H1 (cell line): ENCODE measurements at regions not wholly inside any gene's neighbourhood (a gene's known extent, or its start where the extent isn't known, plus 50 kb on each side); places are given as distances from the start of the nearest gene placed in this dataset.
A peak's percentile ranks its signal among the peaks of the same experiment; 100 is the strongest.

ENCODE experiments used
- CTCF ChIA-PET: fragments of 300-600 bp; sonication (Branson Sonifier 250); formaldehyde crosslinking; loops from one replicate; lab custom pipeline; 2021; ENCODE audit not compliant: partially characterized antibody; lab: Charles Lee
- POLR2A ChIA-PET: fragments of 300-600 bp; sonication (Branson Sonifier 250); formaldehyde crosslinking; loops from one replicate; lab custom pipeline; 2021; ENCODE audit warnings: inconsistent platforms; ENCODE audit not compliant: partially characterized antibody; lab: Charles Lee
- DNase-seq, 2 experiments: peaks; one replicate each; pipeline versions ENCODE4 v3.0.0 to v3.0.0-alpha.2; 2010 to 2022; ENCODE audit warnings: low spot score in 2 of 2, low read depth in 1 of 2, mixed read lengths in 1 of 2
- FAIRE-seq: peaks from 2 replicates; lab custom pipeline; 2011; peaks lifted over from hg19 to GRCh38; lab: Jason Lieb, UNC
- H2AFZ ChIP-seq: 2 replicates; pipeline ENCODE4 v1.8.1; 2012; ENCODE audit warnings: low read length, inconsistent platforms
- H2AK5ac ChIP-seq: 2 replicates; pipeline ENCODE4 v1.6.1; 2013; ENCODE audit warnings: low read depth, low read length
- H2BK120ac ChIP-seq: replicated peaks from 2 replicates; pipeline ENCODE3; 2013; ENCODE audit warnings: low read depth, low read length, inconsistent platforms
- H2BK12ac ChIP-seq: 2 replicates; pipeline ENCODE4 v1.6.1; 2013; ENCODE audit warnings: low read depth, low read length
- H2BK15ac ChIP-seq: 2 replicates; pipeline ENCODE4 v1.6.1; 2013; ENCODE audit warnings: low read length
- H2BK20ac ChIP-seq: 2 replicates; pipeline ENCODE4 v1.6.1; 2013; ENCODE audit warnings: low read length
- H2BK5ac ChIP-seq: 2 replicates; pipeline ENCODE4 v1.6.1; 2013; ENCODE audit warnings: low read depth, low read length
- H3K14ac ChIP-seq: 2 replicates; pipeline ENCODE4 v1.6.1; 2013; ENCODE audit warnings: inconsistent platforms; ENCODE audit not compliant: insufficient read length
- H3K18ac ChIP-seq: 2 replicates; pipeline ENCODE4 v1.6.1; 2013; ENCODE audit warnings: low read length; ENCODE audit errors: extremely low read depth
- H3K23ac ChIP-seq: 2 replicates; pipeline ENCODE4 v1.6.1; 2013; ENCODE audit warnings: inconsistent platforms; ENCODE audit not compliant: insufficient read length
- H3K23me2 ChIP-seq: 2 replicates; pipeline ENCODE4 v1.6.1; 2013; ENCODE audit warnings: low read depth, low read length
- H3K27ac ChIP-seq: 2 replicates; pipeline ENCODE4 v1.6.1; 2011; ENCODE audit warnings: low read depth, low read length, inconsistent platforms
- H3K27me3 ChIP-seq, 4 experiments: replicated peaks in 1 of 4; 1 replicate in 1 of 4; 2 replicates in 3 of 4; pipeline versions ENCODE4 v1.6.1 to v1.8.1; 2011 to 2013; ENCODE audit warnings: low read length in 3 of 4, mild to moderate bottlenecking in 3 of 4, inconsistent platforms in 2 of 4, mixed read lengths in 2 of 4, moderate library complexity in 1 of 4; ENCODE audit not compliant: control insufficient read depth in 3 of 4, insufficient read depth in 3 of 4; ENCODE audit errors: extremely low read depth in 1 of 4
- H3K36me3 ChIP-seq, 4 experiments: 2 replicates each; pipeline versions ENCODE4 v1.6.1 to v1.8.1; 2011 to 2013; ENCODE audit warnings: mild to moderate bottlenecking in 4 of 4, low read length in 3 of 4, moderate library complexity in 2 of 4, control low read depth in 1 of 4, inconsistent platforms in 1 of 4; ENCODE audit not compliant: insufficient read depth in 4 of 4, control insufficient read depth in 2 of 4
- H3K4ac ChIP-seq: replicated peaks from 2 replicates; pipeline ENCODE3; 2013; ENCODE audit warnings: low read length, low read depth, mixed read lengths, inconsistent platforms; ENCODE audit not compliant: insufficient read length
- H3K4me1 ChIP-seq, 4 experiments: replicated peaks in 1 of 4; 1 replicate in 1 of 4; 2 replicates in 3 of 4; pipeline versions ENCODE4 v1.6.1 to v1.8.1; 2011 to 2013; ENCODE audit warnings: low read length in 3 of 4, inconsistent platforms in 2 of 4, mixed read lengths in 1 of 4; ENCODE audit not compliant: insufficient read depth in 4 of 4, control insufficient read depth in 3 of 4
- H3K4me2 ChIP-seq, 2 experiments: 2 replicates each; pipeline versions ENCODE4 v1.6.1 to v1.8.1; 2011 to 2013; ENCODE audit warnings: low read depth in 2 of 2, low read length in 2 of 2, control low read depth in 1 of 2, inconsistent platforms in 1 of 2, mild to moderate bottlenecking in 1 of 2; ENCODE audit not compliant: insufficient read depth in 1 of 2
- H3K4me3 ChIP-seq, 4 experiments: fragments of 200-600, 300-600 bp in 1 of 4; sonication (generic), shearing (Covaris generic), sonication (Bioruptor Twin) in 1 of 4; 2 replicates each; pipeline versions ENCODE4 v1.5.1 to v1.8.1; 2011 to 2016; ENCODE audit warnings: low read length in 4 of 4, low read depth in 3 of 4, control low read depth in 2 of 4, inconsistent platforms in 2 of 4, mild to moderate bottlenecking in 2 of 4, mixed read lengths in 1 of 4, moderate library complexity in 1 of 4; ENCODE audit not compliant: insufficient read depth in 2 of 4; ENCODE audit errors: extremely low read depth in 1 of 4
- H3K56ac ChIP-seq: replicated peaks from 2 replicates; pipeline ENCODE3; 2013; ENCODE audit warnings: low read depth, mild to moderate bottlenecking, mixed read lengths, low read length, inconsistent platforms; ENCODE audit not compliant: insufficient read length
- H3K79me1 ChIP-seq: 2 replicates; pipeline ENCODE4 v1.6.1; 2013; ENCODE audit warnings: low read depth, low read length, control low read depth
- H3K79me2 ChIP-seq, 2 experiments: 2 replicates each; pipeline versions ENCODE4 v1.6.1 to v1.8.1; 2012 to 2013; ENCODE audit warnings: low read length in 2 of 2, mild to moderate bottlenecking in 2 of 2, inconsistent platforms in 1 of 2; ENCODE audit not compliant: insufficient read depth in 2 of 2, control insufficient read depth in 1 of 2
- H3K9ac ChIP-seq, 4 experiments: replicated peaks in 1 of 4; 1 replicate in 1 of 4; 2 replicates in 3 of 4; pipeline versions ENCODE4 v1.6.1 to v1.8.1; 2011 to 2013; ENCODE audit warnings: low read depth in 3 of 4, low read length in 3 of 4, control low read depth in 2 of 4, mild to moderate bottlenecking in 2 of 4, moderate library complexity in 2 of 4, inconsistent platforms in 1 of 4; ENCODE audit errors: extremely low read depth in 1 of 4
- H3K9me3 ChIP-seq, 2 experiments: 2 replicates each; pipeline versions ENCODE4 v1.6.1 to v1.8.1; 2012 to 2013; ENCODE audit warnings: mild to moderate bottlenecking in 2 of 2, moderate library complexity in 2 of 2, control low read depth in 1 of 2, inconsistent platforms in 1 of 2, low read depth in 1 of 2, low read length in 1 of 2, mixed read lengths in 1 of 2; ENCODE audit not compliant: insufficient read depth in 2 of 2
- H4K20me1 ChIP-seq, 2 experiments: replicated peaks in 1 of 2; 2 replicates each; pipeline versions ENCODE3 to v1.8.1; 2011 to 2013; ENCODE audit warnings: inconsistent platforms in 2 of 2, low read length in 2 of 2, mild to moderate bottlenecking in 1 of 2; ENCODE audit not compliant: insufficient read depth in 2 of 2, control insufficient read depth in 1 of 2
- H4K5ac ChIP-seq: 2 replicates; pipeline ENCODE4 v1.6.1; 2013; ENCODE audit warnings: low read length, low read depth, mixed read lengths, inconsistent platforms; ENCODE audit not compliant: insufficient read length
- H4K8ac ChIP-seq: 2 replicates; pipeline ENCODE4 v1.8.0; 2013; ENCODE audit warnings: mild to moderate bottlenecking, moderate library complexity, low read length, inconsistent platforms; ENCODE audit not compliant: insufficient read depth; ENCODE audit errors: extremely low read depth
- H4K91ac ChIP-seq: replicated peaks from 2 replicates; pipeline ENCODE3; 2013; ENCODE audit warnings: low read length, mixed read lengths, inconsistent platforms; ENCODE audit not compliant: insufficient read length
- ATF3 ChIP-seq: IDR thresholded peaks from 2 replicates; pipeline ENCODE4 v1.6.1; 2011; ENCODE audit warnings: low read depth, mild to moderate bottlenecking, low read length; ENCODE audit not compliant: insufficient read depth
- CBX5 ChIP-seq: fragments of 300-800, 300-1000 bp; sonication (generic); IDR thresholded peaks from 2 replicates; pipeline ENCODE4 v1.7.1; 2016; ENCODE audit warnings: antibody characterized with exemption, low read length, low read depth
- EZH2 ChIP-seq: fragments of 200-600 bp; sonication (generic); IDR thresholded peaks from 2 replicates; pipeline ENCODE4 v1.7.1; 2012; ENCODE audit warnings: low read depth, mild to moderate bottlenecking, moderate library complexity, low read length, inconsistent platforms; ENCODE audit not compliant: severe bottlenecking
- KDM5A ChIP-seq: fragments of 200-600 bp; IDR thresholded peaks from 2 replicates; pipeline ENCODE4 v1.7.1; 2012; ENCODE audit warnings: mild to moderate bottlenecking, low read length, inconsistent platforms, mixed read lengths
- MAFK ChIP-seq: IDR thresholded peaks from 2 replicates; pipeline ENCODE4 v1.6.1; 2012; ENCODE audit warnings: low read depth, mild to moderate bottlenecking, improper control_type of control experiment, low read length
- POLR2AphosphoS5 ChIP-seq: IDR thresholded peaks from 2 replicates; pipeline ENCODE4 v1.6.1; 2011; ENCODE audit warnings: low read depth, low read length
- RAD21 ChIP-seq, 2 experiments: IDR thresholded peaks in 1 of 2; conservative IDR thresholded peaks in 1 of 2; 2 replicates each; pipeline ENCODE4 v1.6.1; 2011; ENCODE audit warnings: low read depth in 2 of 2, low read length in 2 of 2, improper control_type of control experiment in 1 of 2, inconsistent platforms in 1 of 2, mild to moderate bottlenecking in 1 of 2, moderate library complexity in 1 of 2
- RNF2 ChIP-seq: fragments of 200-900, 300-1000 bp; sonication (generic); IDR thresholded peaks from 2 replicates; pipeline ENCODE4 v1.7.1; 2016; ENCODE audit warnings: borderline replicate concordance, low read depth, mild to moderate bottlenecking, antibody characterized with exemption, low read length; ENCODE audit not compliant: poor library complexity, severe bottlenecking; ENCODE audit errors: missing control alignments
- SP1 ChIP-seq: IDR thresholded peaks from 2 replicates; pipeline ENCODE4 v1.6.1; 2011; ENCODE audit warnings: low read depth, low read length
- SP4 ChIP-seq: IDR thresholded peaks from 2 replicates; pipeline ENCODE4 v1.6.1; 2012; ENCODE audit warnings: low read length, inconsistent platforms
- USF2 ChIP-seq: IDR thresholded peaks from 2 replicates; pipeline ENCODE4 v1.6.1; 2011; ENCODE audit warnings: low read length, improper control_type of control experiment
- YY1 ChIP-seq: IDR thresholded peaks from 2 replicates; pipeline ENCODE4 v1.6.1; 2011; ENCODE audit warnings: low read depth, mild to moderate bottlenecking, low read length
- WGBS, 2 experiments: shearing (Covaris generic) in 1 of 2; methylation state at CpG; one replicate each; pipeline versions ENCODE4 v1.1.6 to v1.1.7; 2013 to 2015; ENCODE audit warnings: low lambda C conversion rate in 2 of 2, mixed read lengths in 2 of 2, inconsistent platforms in 1 of 2, low coverage in 1 of 2, missing lambda C conversion rate in 1 of 2; ENCODE audit not compliant: insufficient replicate concordance in 2 of 2, insufficient coverage in 1 of 2, insufficient read length in 1 of 2; ENCODE audit errors: extremely low coverage in 1 of 2, missing lambda C conversion rate in 1 of 2; 5-methylcytosine and 5-hydroxymethylcytosine counted together

- Histone ChIP-seq H3K79me1 (no peaks in the 10 kb centered on the region), H2BK5ac (peak overlapping the region; percentile 1; the same call in 1 of the 2 replicates), H3K27me3 (no peaks in the 10 kb centered on the region), H3K4ac (no peak overlapping the region), H3K56ac (no peak overlapping the region), H2BK15ac (no peak overlapping the region), H3K18ac (no peak overlapping the region), H3K9me3 (0 out of 4 replicates have a peak, but pooled peaks cover 0 to 5% of the 10 kb centered on the region in 2 experiments), H4K20me1 (no peaks in the 10 kb centered on the region), H3K27ac (no peak overlapping the region), H2AK5ac (no peak overlapping the region), H3K79me2 (no peaks in the 10 kb centered on the region), H4K5ac (no peak overlapping the region), H3K4me1 (peaks cover 0 to 17% (median 6%) of the 10 kb centered on the region in 4 experiments; a peak in 4 of 7 replicates), H2AFZ (no peak overlapping the region), H2BK20ac (no peak overlapping the region), H3K23ac (no peak overlapping the region), H4K8ac (no peak overlapping the region), H3K9ac (no peak overlapping the region), H3K23me2 (no peaks in the 10 kb centered on the region), H4K91ac (no peak overlapping the region), H3K36me3 (0 out of 8 replicates have a peak, but pooled peaks cover 0 to 3% (median 0%) of the 10 kb centered on the region in 4 experiments), H2BK120ac (no peak overlapping the region), H2BK12ac (no peak overlapping the region), H3K14ac (no peak overlapping the region), H3K4me2 (peak overlapping the region in 1 of 2 experiments; percentile 51; a peak in 1 of 4 replicates), H3K4me3 (no peak overlapping the region)
- POLR2A ChIA-PET, result interaction anchor here (1.8 kb wide), 1 partner anchor 13 kb away, joined by 6 read pairs; no protein-coding TSS in a partner anchor
- no peak for DNase-seq
- CTCF ChIA-PET, result interaction anchor here (0.7 to 1.4 kb wide), 3 partner anchors 14 to 49 kb away, joined by 3 to 5 read pairs (median 3); no protein-coding TSS in a partner anchor
- no peak for FAIRE-seq
- WGBS, 2 experiments, result 89% methylated on average over 1 of the region's 1 CpG; no CpG with 5 or more reads in 1 of the 2 experiments
- TF ChIP-seq MAFK (no peak), SP4 (no peak), YY1 (no peak), KDM5A (no peak), ATF3 (no peak), USF2 (no peak), CBX5 (no peak), RNF2 (no peak), RAD21 (IDR thresholded peaks at IDR 0.05 in 1 of 2, conservative IDR thresholded peaks at IDR 0.05 in 1 of 2; ENCODE audit: low read depth in 2 of 2, low read length in 2 of 2) (no peak), SP1 (no peak), EZH2 (no peak), POLR2AphosphoS5 (no peak)
Measured at GRCh38 chr6:22878706-22879105, 309.3 kb downstream of the HDGFL1 start.
